HEK293T (cell line): ENCODE measurements at regions not wholly inside any gene's neighbourhood (a gene's known extent, or its start where the extent isn't known, plus 50 kb on each side); places are given as distances from the start of the nearest gene placed in this dataset.

ENCODE experiments used
- ARNT ChIP-seq: fragments of 450-650 bp; IDR thresholded peaks from 2 replicates; pipeline ENCODE4 v1.6.1; 2017; ENCODE audit warnings: mild to moderate bottlenecking
- BHLHE40 ChIP-seq: fragments of 450-650 bp; IDR thresholded peaks from 2 replicates; pipeline ENCODE4 v1.6.1; 2016; ENCODE audit warnings: mild to moderate bottlenecking, moderate library complexity, borderline replicate concordance
- FOXK2 ChIP-seq: fragments of 450-650 bp; IDR thresholded peaks from 2 replicates; pipeline ENCODE4 v1.6.1; 2016; ENCODE audit warnings: mild to moderate bottlenecking
- NFRKB ChIP-seq: fragments of 450-650 bp; IDR thresholded peaks from 2 replicates; pipeline ENCODE4 v1.6.1; 2016; ENCODE audit warnings: mild to moderate bottlenecking, moderate library complexity
- SP1 ChIP-seq: fragments of 450-650 bp; IDR thresholded peaks from 2 replicates; pipeline ENCODE4 v1.6.1; 2017

DNA sequence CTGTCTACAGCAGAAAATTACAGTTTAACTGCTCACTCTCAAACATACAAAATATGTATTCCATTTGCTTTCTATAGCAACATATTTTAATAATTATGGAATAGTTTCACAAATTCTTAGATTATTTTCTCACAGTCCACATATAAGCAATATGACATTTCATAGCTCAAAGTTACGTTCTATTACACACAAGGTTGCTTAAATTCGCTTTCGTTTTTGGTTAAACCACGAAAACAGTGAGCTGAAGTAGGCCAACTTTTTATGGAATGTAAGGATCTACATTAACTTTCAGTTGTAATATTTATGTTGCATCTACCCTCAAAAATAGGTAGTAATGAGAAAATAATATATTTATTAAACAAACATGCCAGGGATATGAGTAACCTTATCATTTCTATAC, 966.0 kb upstream of the ACO1 start:
- no peak for TF ChIP-seq FOXK2
- no peak for TF ChIP-seq ARNT
- TF ChIP-seq SP1: no peak
- TF ChIP-seq BHLHE40: no peak
- no peak for TF ChIP-seq NFRKB
